Thyroid gland (tissue), 4 donors: ENCODE measurements at regions not wholly inside any gene's neighbourhood (a gene's known extent, or its start where the extent isn't known, plus 50 kb on each side); places are given as distances from the start of the nearest gene placed in this dataset.
"Not testable (repeated sequence)": the region's sequence is repeated elsewhere in the genome, so short reads cannot be mapped to it uniquely, and the experiment has no call there.

ENCODE experiments used
- DNase-seq, 2 donors: peaks; one replicate each; pipeline ENCODE4 v3.0.0-alpha.2; 2019
- H3K27ac ChIP-seq, 3 donors: fragments of 200-600 bp; sonication (generic); 1 replicate in 2 of 3; 2 replicates in 1 of 3; pipeline ENCODE4 v1.5.1; 2016 to 2019; ENCODE audit warnings: mild to moderate bottlenecking in 1 of 3, moderate library complexity in 1 of 3
- H3K27me3 ChIP-seq: fragments of 200-600 bp; sonication (generic); one replicate; pipeline ENCODE4 v1.5.1; 2019
- H3K36me3 ChIP-seq, 2 donors: fragments of 200-600 bp; sonication (generic); one replicate each; pipeline ENCODE4 v1.5.1; 2016 to 2019
- H3K4me1 ChIP-seq, 2 donors: fragments of 200-600 bp; sonication (generic); one replicate each; pipeline ENCODE4 v1.5.1; 2017 to 2019
- H3K4me3 ChIP-seq, 3 donors: fragments of 200-600 bp; sonication (generic); replicated peaks in 1 of 3; 1 replicate in 2 of 3; 2 replicates in 1 of 3; pipeline ENCODE4 v1.5.1; 2016; ENCODE audit warnings: mild to moderate bottlenecking in 1 of 3
- H3K9me3 ChIP-seq: fragments of 200-600 bp; sonication (generic); one replicate; pipeline ENCODE4 v1.5.1; 2017
- CTCF ChIP-seq, 6 experiments: fragments of 200-600 bp in 3 of 6; fragments of 450-650 bp in 3 of 6; sonication (generic) in 3 of 6; IDR thresholded peaks; one replicate each; pipeline ENCODE4 v1.5.1; 2016 to 2019; ENCODE audit warnings: antibody characterized with exemption in 6 of 6, mild to moderate bottlenecking in 2 of 6, inconsistent platforms in 1 of 6, moderate library complexity in 1 of 6
- POLR2A ChIP-seq, 2 donors: fragments of 450-650 bp; IDR thresholded peaks; one replicate each; pipeline ENCODE4 v1.6.1; 2017; ENCODE audit warnings: antibody characterized with exemption in 2 of 2, mild to moderate bottlenecking in 2 of 2, moderate library complexity in 1 of 2
- WGBS, 2 donors: methylation state at CpG; one replicate each; pipeline ENCODE4 v1.1.5; 2017; 5-methylcytosine and 5-hydroxymethylcytosine counted together
- intact Hi-C: fragments of 100-400 bp; cut with DNase I; formaldehyde crosslinking; loops from one replicate; pipeline ENCODE4 v1.15.1; 2023

DNA sequence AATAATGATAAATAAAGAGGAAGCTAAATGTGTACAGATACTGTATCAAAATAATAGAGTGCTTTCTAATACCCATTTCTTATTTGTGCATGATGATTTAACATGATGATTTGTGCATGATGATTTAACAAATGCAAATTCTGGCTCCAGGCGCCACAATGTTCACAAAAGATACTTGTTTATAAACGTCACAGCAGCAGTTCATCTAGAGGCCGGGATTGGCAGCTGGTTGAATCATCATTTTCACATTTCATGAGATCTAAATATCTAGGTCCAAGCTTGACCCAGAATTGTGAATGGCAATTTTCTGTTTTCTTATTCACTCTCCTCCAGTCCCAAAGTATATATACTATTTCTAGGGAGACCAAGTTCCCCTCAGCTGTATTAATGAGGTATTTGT lies 322.0 kb downstream of the SUCLG1 start:
- TF ChIP-seq CTCF (IDR thresholded peaks at IDR 0.05) = no peak
- TF ChIP-seq POLR2A (IDR thresholded peaks at IDR 0.05) = no peak
- H3K36me3 ChIP-seq = no peaks in the 10 kb centered on the region
- H3K9me3 ChIP-seq = no peaks in the 10 kb centered on the region
- intact Hi-C loops = no loop called here
- WGBS, 2 donors = 74 to 83% methylated on average over 3 of the region's 3 CpGs
- no peak overlapping the region for H3K27ac ChIP-seq
- no peaks in the 10 kb centered on the region for H3K4me1 ChIP-seq
- no peak for DNase-seq
- no peak overlapping the region for H3K4me3 ChIP-seq
- H3K27me3 ChIP-seq = no peaks in the 10 kb centered on the region

DNA sequence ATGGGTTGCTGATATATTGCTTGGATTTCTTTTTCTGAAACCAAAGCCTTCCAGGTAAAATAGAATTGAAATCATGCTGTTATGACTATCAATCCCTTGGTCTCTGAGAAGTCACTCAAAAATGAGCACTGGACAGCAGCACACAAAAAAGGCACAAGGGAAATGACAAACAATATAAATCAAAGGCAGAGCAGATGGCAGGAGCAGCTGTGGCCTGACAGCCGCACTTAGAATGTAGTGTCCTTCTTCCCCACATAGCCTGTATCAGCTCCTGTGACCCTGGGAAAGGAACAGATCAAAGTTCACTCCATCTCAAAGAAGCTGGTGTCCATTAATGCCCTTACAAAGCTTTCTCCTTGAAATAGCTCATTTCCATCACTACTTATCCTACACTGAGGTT lies 326.7 kb downstream of the SUCLG1 start:
- WGBS, 2 donors = 80 to 88% methylated on average over 1 of the region's 1 CpG
- intact Hi-C loops = no loop called here
- Histone ChIP-seq H3K4me1 (no peaks in the 10 kb centered on the region), H3K9me3 (no peaks in the 10 kb centered on the region), H3K4me3 (no peak overlapping the region), H3K27me3 (no peaks in the 10 kb centered on the region), H3K27ac (no peak overlapping the region), H3K36me3 (no peaks in the 10 kb centered on the region)
- no peak for TF ChIP-seq POLR2A (IDR thresholded peaks at IDR 0.05)
- no peak for TF ChIP-seq CTCF (IDR thresholded peaks at IDR 0.05)
- DNase-seq = no peak

DNA sequence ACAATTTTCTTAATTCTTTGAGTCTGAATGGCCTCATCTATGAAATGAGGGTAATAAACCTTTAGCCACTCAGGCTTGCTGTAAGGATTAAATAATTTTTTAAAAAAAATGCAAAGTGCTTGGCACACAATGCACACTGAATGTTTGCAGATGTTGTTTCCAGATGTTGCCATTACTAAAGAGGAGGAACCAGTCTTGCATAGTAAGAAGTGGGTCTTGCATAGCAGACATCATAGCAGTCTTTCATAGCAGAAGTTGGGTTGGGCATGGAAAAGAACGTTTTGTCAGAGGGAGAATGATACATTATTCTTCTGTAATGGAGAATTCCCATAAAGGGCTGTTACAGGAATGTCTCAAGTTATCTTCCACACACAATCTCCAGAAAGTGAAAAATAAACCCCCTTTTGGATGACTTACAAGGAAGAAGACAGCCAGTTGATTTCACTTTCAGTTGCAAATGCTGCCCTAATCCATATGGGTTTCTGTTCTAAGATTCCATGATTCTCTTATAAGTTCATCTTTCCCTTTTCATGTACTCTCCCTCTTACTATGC lies 327.7 kb downstream of the SUCLG1 start:
- Histone ChIP-seq H3K9me3 (no peaks in the 10 kb centered on the region), H3K4me3 (no peak overlapping the region), H3K4me1 (no peaks in the 10 kb centered on the region), H3K27me3 (no peaks in the 10 kb centered on the region), H3K27ac (no peak overlapping the region), H3K36me3 (no peaks in the 10 kb centered on the region)
- TF ChIP-seq CTCF (IDR thresholded peaks at IDR 0.05) (no peak), POLR2A (IDR thresholded peaks at IDR 0.05) (no peak)
- intact Hi-C loops = no loop called here
- no peak for DNase-seq
- WGBS, 2 donors = 50 to 53% methylated on average over 1 of the region's 1 CpG

DNA sequence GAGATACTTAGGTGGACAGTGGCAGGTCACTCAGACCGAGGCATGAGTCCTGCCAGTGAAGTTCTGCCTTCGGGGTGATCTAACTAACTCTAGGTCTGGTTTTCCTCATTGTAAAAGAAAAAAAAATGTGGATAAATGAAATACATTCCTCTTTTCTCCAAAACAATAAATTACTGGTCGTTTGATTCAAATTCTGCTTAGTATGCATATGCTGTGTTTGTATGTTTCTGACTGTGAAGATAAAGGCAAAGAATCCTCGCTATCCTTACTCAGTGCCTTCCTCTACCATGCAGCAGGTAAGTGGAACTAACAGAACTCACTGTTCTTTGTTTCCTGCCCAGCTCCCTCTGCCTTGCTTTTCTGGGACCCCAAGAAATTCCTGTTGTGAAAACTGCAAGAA lies 330.1 kb downstream of the SUCLG1 start:
- Histone ChIP-seq H3K9me3 (no peaks in the 10 kb centered on the region), H3K27me3 (no peaks in the 10 kb centered on the region), H3K4me1 (no peaks in the 10 kb centered on the region), H3K27ac (no peak overlapping the region), H3K36me3 (no peaks in the 10 kb centered on the region), H3K4me3 (no peak overlapping the region)
- TF ChIP-seq POLR2A (IDR thresholded peaks at IDR 0.05) (no peak), CTCF (IDR thresholded peaks at IDR 0.05) (no peak)
- DNase-seq = no peak
- WGBS, 2 donors = 68 to 76% methylated on average over 4 of the region's 4 CpGs
- intact Hi-C loops = no loop called here

- H3K27ac ChIP-seq, DNase-seq, H3K9me3 ChIP-seq, H3K4me1 ChIP-seq, intact Hi-C loops, H3K27me3 ChIP-seq, H3K36me3 ChIP-seq, H3K4me3 ChIP-seq: not testable (repeated sequence)
- WGBS, 2 donors = 85 to 90% methylated on average over 8 of the region's 8 CpGs
Measured at GRCh38 chr2:84127812-84128211, 331.3 kb downstream of the SUCLG1 start.

DNA sequence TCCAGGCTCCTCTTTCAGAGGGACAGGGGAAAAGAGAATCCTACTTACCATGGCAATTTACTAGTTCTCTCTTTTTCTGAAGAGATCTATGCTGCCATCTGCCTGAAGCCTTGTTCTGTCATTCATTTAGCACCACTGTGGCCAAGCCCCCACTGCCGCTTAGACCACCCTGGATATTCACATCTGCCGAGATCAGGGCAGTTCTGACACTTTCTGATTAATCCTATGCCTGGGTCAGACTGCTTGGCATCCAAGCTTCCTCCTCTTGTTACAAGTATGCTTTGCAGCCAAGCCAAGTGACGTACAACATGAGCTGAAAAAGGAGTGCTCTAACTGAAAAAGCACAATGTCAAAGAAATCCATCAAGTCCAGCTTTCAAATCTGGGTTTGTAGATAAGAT lies 332.6 kb downstream of the SUCLG1 start:
- intact Hi-C loops = no loop called here
- no peak overlapping the region for H3K4me3 ChIP-seq
- no peak overlapping the region for H3K27ac ChIP-seq
- H3K27me3 ChIP-seq = no peaks in the 10 kb centered on the region
- no peaks in the 10 kb centered on the region for H3K36me3 ChIP-seq
- 53 to 62% methylated on average over 3 of the region's 3 CpGs for WGBS, 2 donors
- H3K4me1 ChIP-seq = no peaks in the 10 kb centered on the region
- TF ChIP-seq CTCF (IDR thresholded peaks at IDR 0.05) (no peak), POLR2A (IDR thresholded peaks at IDR 0.05) (no peak)
- DNase-seq = no peak
- no peaks in the 10 kb centered on the region for H3K9me3 ChIP-seq
